NCI-H187 treated with DMSO at 0.1 percent for 48 hours (cell line): ENCODE measurements at regions not wholly inside any gene's neighbourhood (a gene's known extent, or its start where the extent isn't known, plus 50 kb on each side); places are given as distances from the start of the nearest gene placed in this dataset.

Source experiments
- DNase-seq: peaks from one replicate; lab custom pipeline; 2025; lab: John Stamatoyannopoulos, UW

GRCh38 chr6:114432400-114432799, 89.6 kb upstream of the HS3ST5 start:
- no peak for DNase-seq

DNA sequence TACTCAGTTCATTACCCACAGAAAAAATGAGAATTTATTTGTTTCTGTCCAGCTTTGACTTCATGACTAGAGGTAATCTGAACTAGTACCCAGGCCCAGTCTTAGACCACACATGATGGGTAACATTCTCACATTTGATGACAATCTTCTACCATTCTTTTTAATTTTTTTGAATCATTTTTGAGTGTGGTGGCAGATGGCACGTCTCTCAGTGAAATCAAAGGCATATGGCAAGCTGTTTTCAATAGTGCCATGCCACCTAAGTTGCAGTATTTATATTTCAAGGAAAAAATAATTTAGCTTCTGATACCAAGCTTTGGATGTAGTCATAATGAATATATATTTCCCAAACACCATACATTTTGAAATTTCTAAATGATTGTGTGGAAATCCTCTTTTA, 88.8 kb upstream of the HS3ST5 start:
- no peak for DNase-seq

DNA sequence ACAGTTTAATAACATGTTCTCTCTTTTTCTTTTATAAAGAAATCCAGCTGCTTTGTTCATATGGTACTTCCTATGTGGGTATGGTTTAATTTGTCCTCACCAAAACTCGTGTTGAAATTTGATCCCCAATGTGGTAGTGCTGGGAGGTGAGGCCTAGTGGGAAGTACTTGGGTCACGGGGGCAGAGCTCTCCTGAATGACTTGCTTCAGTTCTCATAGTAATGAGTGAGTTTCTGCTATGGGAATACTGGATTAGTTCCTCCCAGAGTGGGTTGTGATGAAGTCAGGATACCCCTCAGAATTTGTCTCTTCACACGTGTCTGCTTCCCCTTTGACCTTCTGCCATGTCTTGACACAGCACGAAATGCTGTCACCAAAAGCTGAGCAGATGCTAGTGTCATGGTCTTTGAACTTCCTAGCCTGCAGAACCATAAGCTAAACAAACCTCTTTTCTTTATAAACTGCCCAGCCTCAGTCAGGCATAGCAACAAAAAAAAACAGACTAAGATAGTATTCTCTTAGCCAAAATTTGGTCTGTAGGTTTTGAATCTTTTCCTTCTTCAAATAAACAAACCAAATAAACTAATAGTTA, 87.8 kb upstream of the HS3ST5 start:
- DNase-seq = no peak

- DNase-seq = no peak
Observed at GRCh38 chr6:114428341-114428740, 85.5 kb upstream of the HS3ST5 start.

- DNase-seq = no peak
Observed at GRCh38 chr6:114421199-114421598, 78.4 kb upstream of the HS3ST5 start.

DNA sequence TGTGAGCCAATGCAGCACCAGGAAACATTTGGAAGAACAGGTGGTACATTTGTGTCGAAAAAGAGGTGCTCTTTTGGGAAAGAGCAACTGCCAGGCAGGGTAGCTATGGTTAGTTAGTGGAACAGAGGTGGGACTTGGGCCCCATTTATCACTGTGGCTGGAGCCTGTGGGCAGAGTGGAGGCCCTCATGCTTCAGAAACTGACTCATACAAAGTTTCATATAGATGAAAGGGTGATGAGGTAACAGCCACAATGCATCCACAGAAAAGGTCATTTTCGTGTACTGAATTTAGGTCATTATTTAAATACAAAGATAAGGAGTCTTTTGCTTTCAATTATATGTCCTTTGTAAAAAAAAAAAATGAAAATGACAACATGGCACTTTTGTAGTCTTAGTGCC, 76.4 kb upstream of the HS3ST5 start:
- DNase-seq = no peak

DNA sequence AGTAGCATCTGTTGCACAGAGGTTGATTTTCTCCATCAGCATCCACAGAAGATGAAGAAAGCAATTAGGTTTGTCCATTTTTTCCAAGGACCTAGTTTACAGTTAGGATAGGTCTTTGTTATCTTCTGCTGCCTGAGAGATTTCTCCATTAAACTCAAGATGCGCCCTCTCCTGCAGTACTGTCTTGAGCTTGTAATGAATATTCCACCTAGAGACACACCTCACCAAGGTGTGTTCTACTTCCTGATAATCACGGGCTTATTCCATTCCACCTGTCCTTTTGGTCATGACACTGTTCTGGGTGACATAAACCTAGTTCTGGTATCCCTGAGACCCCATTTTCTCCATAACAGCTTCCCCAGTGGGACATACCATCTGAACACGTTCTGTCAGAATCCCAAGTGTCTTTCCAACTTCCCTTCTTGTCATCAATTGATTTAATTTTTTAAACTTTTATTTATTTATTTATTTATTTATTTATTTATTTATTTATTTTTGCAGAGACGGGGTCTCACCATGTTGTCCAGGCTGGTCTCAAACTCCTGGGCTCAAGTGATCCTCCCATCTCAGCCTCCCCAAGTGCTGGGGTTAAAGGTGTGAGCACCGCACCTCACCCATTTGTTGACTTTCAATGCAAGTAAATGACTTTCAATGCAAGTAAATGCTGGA, 75.6 kb upstream of the HS3ST5 start:
- DNase-seq = no peak

DNA sequence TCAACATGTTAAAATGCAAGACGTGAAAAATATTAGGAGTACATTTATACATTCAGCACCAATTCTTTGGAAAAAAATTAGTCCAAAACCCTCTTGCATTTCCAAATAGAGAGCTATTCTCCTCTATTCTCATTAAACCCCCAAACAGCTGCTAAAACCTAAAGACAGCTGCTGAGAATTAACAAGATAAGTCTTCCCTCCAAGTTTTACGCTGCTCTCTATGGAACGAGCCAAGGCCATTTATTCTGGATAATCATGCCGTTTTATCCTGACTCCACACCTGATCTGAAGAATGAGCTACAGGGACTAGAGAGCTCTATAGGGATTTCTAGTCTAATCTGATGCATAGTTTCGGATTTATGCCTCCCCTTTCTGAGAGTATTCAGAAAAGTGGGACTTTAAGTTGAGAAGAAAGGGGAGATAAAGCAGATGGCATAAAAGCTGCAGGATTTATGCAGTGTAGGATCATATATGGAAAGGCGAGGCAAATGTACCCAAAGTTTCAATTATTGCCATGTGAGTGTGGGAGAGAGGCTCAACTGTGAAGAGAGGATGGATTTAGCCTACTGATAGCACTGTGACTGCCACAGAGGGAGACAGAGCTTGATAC, 64.7 kb upstream of the HS3ST5 start:
- no peak for DNase-seq

DNA sequence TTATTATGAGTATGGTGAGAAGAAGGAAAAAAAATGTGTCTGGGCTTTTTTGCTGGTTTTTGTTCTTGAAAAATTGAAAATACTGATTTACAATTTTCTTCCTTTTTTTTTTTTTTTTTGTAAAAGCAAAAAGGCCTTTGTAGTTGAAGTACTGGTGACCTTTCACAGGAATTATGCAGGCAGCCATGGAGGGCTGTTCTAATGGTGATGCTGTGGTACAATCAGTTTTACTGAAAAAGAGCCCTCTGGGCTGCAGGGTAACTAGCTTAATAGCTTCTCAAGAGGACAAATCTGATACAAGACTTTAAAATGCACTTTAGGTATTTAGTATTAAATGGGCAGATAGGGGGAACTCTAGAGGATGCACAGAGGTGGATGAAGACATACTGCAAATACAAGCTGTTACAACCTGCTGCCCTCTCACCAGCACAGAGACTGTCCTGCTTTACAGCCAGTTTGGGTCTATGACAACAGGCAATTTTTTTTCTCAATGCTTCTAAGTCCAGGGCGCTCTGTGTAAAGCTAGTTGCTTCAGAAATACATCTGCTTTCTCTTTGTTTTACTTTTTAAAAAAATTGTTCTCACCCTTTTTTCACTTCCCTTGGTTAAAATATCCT, 61.6 kb upstream of the HS3ST5 start:
- DNase-seq = no peak

DNA sequence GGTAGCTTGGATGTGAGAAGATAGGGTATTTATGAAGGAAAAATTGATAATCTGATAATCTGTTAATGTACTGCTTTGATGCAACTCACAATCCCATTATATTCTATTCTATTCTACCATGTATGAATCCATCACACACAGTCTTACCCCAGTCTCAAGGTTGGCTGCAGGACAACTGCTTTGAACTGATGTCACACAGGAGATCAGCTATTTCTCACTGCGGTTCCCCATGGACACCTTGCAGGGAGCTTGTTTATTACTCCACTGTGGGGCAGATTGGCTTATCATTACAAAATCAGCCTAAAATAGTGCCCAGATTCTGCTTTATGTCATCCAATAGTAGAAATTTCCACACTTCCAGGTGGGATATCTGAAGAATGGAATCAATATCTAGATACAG, 61.0 kb upstream of the HS3ST5 start:
- DNase-seq = no peak

GRCh38 chr6:114398481-114398880, 55.7 kb upstream of the HS3ST5 start:
- DNase-seq = no peak
